HG03108 (cell line): ENCODE measurements at regions not wholly inside any gene's neighbourhood (a gene's known extent, or its start where the extent isn't known, plus 50 kb on each side); places are given as distances from the start of the nearest gene placed in this dataset.

Experiments
- ATAC-seq: cut with Tn5 transposase; IDR thresholded peaks from one replicate; pipeline ENCODE4 v1.9.1; 2021; ENCODE audit warnings: moderate library complexity; ENCODE audit not compliant: unreplicated experiment

DNA sequence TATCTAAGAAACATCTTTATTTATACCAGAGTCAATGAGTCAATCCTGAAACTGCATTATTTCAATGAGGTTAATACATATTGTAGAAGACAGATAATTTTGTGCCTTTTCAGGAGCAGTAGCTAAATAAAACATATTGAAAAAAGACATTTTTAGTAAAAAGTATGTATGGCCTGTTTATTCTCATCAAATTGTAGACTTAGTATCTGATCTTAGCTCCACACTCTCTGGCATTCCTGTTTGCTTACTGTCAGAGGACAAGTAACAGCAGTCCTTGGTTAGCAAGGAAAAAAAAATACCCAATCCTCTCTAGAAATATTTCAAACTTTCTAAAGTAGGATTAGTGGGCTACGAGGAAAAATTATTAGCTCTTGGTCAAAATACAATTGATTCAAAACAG is 50.5 kb upstream of the GUCY1A1 start:
- no peak for ATAC-seq

DNA sequence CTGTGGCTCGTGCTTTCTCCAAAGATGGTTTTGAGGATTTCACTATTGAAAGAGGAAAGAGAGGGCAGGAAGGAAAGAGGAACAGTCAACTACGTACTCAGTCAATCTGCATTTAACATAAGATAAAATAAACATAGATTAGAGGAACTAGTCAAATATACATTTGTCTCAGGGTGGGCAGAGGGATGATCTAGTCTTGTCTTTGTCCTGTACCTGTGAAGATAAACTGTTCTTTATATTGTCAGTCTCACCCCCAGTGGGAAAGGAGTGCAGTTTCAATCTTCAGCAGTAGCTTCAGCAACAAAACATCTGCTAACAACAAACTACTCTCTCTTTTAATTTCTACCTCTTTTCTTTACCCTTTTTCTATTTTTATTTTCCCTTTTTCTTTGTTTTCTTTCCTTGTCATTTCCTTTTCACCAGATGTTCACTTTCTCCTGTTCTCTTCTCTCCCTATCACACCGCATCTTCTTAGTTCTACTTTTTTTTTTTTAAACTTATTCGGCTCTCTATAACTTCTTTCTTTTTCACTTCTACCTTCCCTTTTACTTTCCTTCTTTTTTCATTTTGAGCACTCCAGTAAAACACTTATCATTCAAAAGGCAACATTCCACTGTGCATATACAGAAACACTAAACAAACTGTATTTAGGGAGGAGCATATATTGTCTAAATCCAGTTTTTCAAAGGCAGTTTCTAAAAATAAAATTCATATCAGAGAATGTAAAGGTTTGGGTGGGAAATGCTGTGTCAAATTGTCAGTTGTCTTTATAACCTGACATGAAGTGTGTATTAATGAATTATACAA is 51.4 kb upstream of the GUCY1A1 start:
- ATAC-seq = peak; percentile 38

DNA sequence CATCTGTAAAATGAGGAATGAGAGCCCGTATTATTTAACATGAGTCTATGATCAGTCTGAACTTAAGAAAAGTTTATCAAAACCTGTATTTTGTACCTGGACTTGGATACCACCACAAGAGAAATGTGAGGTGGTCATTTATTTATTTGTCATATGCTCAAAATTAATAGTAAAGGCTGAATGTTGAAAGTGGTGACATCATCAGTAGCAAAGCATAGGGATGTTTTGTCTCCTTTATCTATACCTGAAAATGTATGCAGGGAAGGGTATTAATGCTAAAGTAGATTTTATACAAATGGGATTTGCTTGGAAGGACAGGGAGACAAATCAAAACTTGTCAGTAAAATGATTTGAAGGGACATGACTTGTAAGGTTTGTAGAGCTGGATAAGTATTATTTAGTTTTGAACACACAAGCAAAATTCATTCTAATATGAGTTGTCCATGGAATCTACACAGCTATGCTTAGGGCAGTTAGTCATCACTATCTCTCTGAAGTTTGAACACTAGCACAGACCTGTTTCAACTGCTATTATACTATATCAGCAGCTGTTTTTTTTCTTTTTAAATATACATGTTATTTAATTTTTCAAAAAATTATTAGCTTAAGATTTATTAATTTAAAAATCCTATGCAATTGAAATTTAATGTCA is 52.4 kb upstream of the GUCY1A1 start:
- no peak for ATAC-seq

DNA sequence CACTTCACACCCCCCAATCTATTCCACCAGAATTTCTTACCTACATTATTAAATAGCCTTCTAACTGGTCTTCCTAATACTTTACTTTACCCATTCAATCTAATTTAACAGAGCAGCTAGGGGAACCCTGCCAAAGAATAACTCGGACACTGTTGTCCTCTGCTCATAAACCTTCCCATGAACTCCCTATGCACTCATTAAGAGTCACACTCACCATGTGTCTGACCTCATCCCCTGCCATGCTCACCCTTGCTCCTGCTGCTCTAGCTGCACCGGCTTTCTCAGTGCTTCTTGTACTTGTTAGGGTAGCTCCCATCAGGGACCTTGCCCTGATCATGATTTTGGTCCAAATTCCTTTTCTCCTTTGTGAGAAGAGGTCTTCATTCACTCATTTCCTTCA is 54.6 kb upstream of the GUCY1A1 start:
- ATAC-seq = no peak

DNA sequence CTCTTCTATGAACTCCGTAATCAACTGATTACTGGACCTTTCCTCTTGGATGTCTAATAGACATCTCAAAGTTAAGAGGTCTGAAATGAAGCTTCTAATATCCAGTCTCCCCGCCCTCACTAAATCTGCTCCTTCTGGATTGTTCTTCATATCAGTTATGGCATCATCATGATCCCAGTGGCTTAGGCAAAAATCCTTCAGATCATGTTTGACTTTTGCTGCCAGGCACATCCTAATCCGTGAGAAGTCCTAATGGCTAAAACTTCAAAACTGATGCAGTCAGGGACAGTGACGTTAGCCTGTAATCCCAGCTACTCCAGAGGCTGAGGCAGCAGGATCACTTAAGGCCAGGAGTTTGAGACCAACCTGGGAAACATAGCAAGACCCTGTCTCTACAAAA is 55.1 kb upstream of the GUCY1A1 start:
- no peak for ATAC-seq

DNA sequence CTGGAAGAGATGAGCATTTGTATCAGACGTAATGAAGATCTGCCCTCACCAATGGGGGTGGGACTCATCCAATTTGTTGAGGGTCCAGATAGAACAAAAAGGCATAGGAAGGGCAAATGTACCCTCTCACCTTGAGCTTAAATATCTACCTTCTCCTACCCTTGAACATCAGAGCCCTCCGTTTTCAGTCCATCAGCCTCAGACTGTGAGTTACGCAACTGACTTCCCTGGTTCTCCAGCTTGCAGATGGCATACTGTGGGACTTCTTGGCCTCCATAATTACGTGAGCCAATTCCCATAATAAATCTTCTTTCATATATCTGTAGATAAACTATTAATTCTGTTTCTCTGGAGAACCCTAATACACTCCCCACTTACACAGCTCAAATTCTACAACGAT is 56.5 kb upstream of the GUCY1A1 start:
- no peak for ATAC-seq

DNA sequence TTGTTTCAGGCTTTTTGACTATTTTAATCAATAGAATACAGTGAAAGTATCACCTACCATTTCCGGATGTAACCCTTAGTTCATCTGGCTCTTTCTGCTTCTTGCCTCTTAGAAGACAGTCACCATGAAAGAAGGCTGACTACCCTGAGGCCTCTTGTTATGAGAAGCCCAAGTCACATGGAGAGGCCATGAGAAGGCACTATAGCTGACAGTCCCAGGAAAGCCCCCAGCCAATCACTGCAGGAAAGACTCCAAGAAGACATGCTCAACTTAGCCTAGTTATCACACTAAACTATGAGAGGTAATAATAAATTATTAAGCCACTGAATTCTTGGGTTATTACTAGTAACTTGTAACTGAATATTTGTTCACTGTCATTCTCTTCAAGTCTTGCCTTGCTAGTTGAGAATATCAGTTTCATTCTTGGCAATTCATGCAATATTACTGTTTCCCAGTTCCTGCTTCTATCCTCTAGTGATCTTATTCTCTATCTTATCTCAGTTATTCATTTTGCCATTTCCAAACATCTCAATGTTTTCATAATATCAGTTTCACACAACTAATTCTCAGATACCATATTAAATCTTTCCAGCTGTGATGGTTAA is 57.1 kb upstream of the GUCY1A1 start:
- ATAC-seq = peak; percentile 83

DNA sequence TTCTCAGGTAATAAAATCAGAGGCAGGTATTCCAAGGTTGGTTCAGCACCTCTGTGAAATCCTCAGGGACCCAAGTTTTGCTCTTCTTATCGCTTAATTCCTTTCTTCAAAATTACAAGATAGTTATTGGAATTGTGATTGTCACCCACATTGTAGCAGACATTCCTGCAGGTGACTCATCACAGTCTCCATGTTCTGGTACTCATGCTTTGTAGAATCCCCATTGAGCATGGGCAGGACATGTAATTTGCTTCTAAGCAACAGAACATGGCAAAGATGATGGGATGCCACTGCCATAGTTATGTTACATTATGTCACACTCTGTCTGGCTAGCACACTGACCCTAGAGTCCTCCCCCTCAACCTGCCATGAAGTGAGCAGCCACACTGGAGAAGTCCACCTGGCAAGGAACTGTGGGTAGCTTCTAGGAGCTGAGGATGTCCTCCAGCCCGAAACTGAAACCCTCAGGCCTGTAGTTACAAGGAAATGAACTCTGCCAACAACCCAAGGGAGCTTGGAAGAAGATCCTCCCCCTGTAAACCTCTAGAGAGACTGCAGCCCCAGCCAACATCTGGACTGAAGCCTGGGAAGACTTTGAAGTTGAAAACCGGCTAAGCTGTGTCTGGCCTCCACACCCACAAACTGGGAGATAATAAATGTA is 58.3 kb upstream of the GUCY1A1 start:
- ATAC-seq = no peak

DNA sequence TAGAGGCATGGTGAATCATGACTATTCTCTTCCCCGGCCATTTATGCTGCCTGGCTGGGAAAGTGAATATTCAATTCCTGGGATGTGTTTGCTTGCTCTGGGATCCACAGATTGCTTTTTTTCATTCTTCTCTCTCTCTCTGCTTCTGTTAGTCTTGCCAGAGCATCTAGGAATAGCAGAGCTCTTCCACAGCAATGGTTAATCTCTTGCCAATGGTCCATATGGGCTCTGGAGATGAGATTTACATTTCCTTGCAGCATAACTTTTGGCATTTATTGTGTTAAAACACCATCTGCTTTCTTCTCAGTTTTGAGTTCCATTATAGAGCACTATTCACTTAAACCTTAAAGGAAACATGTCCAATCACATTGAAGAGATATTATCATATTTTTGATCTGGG is 59.2 kb upstream of the GUCY1A1 start:
- no peak for ATAC-seq

DNA sequence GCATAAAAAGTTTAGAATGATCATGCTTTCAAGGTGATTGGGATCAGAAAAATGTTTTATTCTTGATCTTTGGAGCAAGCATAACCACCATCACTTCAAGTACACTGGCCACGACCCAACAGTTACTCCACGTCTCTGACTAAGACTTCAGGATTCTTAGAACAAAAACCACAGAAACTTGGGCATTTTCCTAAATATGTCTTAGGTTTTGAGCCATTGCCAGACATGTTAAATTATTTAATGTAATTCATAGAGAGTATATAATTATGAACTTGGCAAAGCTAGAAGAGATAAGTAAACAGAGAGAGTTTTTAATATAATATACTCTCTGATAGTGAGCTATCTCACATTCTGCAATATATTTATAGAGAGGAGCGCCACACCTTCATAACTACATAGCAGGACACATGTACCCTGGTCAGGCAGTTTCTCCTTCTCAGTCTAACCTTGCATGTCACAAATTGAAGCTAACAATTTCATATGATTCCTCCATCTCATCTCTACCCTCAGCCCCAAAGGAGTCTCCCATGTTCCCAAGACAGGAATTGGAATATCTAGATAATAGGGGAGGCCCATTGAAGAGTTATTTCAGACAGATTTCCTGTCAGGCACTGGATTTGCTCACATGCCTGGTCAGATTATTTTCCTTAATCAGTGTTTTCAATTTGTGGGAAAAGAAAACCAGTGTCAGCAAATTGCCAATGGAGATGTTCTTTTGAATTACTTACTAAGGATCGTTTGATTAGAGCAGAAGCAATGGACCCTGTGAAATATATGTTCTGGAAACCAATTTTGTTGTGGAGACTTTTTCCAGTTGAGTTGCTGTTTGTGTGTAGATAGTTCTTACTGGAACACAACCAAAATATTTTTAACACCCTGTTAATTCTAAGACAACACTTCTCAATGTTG is 61.7 kb upstream of the GUCY1A1 start:
- ATAC-seq = no peak

DNA sequence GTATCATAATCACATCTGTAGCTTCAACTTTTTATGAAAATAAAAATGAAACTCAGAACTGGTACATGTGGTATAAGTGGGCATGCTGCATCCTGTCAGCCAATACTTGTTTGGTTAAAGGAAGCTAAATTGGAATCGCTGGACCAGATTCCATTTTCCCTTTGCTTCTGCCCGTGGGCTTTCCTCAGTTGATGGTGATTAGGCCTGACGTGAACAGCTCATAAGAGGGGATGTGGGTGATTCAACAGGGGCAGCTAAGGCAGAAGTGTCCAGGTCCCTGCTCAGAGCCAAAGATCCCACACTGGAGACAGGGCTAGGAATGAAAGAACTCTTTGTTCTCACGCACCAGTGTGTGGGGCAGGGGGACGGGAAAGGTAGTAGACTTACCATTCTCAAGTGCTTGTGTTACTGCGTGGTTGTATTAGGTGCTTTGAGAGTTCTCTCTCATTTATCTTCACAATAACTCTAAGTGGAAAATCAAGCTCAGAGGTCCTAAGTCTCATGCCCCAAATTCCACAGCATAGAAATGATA is 63.2 kb upstream of the GUCY1A1 start:
- ATAC-seq = no peak

DNA sequence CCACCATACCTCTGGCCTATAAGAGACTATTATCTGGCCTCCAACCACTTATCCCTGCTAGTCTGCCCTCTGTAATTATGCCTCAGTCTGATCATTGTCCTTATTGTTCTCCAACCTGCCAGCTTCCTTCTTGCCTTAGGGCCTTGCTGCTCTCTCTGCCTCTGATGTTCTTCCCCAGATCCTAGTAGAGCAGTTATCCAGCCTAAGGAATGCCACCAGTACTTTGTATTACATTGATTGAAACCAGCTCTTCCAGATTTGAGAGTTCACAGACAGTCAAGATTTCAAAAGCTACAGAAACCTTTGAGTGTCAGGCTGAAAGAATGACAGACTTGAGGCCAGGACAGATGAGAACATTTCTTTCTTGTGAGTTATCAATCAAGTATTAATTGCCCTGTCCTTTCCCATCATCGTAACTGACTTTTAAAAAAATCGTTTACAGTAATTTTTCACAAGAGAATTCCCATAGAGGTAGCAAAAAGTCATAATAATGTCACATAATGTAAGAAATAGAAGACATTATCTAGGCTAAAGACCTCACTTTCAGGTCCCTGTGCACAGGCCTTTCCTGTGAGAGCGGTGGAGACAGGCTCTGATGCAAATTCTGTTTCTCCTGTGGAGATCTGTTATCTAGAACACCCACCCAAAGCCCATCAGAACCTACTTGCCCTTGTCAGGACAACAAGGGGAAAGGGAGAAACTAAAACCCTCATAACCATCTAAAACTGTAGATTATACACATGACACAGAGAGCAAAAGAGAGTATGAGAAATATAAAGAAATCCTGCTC is 64.1 kb upstream of the GUCY1A1 start:
- no peak for ATAC-seq

DNA sequence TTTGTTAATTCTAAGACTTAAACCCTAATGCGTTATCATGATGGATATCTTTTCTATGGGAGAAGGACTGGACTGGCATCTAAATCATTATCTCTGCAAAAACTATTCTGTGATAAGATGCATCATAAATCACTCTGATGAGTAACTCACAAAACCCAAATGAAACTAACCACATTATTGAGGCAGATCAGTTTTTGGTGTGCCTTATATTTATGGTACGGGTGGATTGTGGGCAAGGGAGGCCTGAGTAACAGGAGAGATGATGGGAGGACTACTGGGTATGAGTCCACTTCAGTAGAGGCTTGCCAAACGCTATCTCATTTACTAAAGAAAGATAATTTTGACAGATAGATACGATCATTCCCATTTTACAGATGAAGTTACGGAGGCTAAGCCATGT is 66.4 kb upstream of the GUCY1A1 start:
- ATAC-seq = no peak

DNA sequence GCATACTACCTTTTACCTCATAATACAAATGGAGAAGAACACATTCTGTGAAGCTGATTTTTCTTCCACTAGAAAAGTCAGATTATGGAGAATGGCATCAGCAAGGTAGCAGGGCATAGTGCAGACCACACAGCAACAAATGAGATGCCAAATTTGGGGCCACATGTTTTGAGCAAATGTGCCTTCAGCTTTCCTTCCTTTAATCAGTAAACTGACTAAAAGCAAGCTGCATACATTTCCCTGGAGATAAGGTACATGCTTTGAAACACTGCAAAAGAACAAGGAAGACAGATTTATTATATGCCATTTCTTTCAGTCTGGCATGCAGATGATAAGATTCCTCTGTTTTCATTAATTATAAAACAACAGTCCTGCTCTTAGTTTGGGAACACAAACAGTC is 67.1 kb upstream of the GUCY1A1 start:
- ATAC-seq = no peak

DNA sequence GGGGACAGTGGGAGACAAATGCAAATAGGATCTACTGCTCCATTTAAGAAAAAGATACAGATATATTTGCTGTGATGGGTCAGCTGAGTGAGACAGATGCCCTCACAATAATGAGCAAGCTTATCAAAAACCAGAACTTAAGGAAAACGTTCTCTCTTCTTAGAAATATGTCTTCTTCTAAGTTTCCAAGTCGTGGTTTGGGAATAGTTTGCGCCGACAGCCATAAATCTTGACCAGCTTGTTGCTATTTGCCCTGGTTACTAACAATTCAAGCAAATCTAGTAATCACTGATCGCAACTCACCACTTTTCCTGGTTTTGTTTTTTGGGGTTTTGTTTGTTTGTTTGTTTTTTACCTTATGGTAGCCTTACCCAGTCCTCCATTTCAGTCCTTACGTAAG is 67.6 kb upstream of the GUCY1A1 start:
- ATAC-seq = no peak

DNA sequence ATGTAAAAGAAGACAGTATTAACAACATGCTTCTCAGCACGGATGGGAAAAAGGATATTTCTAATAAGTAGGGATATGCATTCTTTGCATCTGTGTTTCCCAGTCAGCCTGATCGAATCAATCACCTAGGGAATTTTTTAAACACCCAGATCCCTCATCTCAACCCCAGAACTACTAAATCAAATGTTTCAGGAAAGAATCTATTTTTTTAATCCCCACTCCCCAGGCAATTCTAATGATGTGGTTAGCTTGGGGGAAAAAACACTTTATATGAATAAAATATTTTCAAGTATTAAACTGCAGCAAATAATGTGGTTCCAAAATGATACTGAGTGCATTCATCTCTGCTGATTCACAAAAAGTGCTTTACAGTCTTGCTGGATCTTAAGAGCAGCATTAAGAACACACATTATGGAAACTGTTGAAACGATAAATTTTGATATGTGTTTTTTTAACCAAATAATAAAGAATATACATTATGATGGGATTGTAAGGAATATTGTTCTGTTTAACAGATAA is 68.7 kb upstream of the GUCY1A1 start:
- ATAC-seq = no peak

DNA sequence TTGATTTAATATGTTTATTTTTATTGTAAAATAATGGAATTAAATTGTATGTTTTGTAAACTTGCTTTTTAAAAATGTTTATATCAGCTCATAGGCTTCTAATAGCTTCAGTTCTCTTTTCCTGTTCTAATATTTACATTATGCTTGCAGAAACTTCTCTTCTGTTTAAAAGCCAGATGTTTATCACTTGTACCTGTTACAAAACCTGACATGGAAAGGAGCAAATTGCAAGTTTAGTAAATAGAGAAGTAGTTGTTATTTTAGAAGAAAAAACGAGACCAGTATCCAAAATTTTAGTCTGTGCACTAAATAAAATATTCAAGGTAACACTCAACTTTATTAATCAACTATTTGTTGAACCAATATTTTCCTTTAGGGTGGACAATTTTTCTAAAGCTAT is 69.4 kb upstream of the GUCY1A1 start:
- ATAC-seq = no peak

DNA sequence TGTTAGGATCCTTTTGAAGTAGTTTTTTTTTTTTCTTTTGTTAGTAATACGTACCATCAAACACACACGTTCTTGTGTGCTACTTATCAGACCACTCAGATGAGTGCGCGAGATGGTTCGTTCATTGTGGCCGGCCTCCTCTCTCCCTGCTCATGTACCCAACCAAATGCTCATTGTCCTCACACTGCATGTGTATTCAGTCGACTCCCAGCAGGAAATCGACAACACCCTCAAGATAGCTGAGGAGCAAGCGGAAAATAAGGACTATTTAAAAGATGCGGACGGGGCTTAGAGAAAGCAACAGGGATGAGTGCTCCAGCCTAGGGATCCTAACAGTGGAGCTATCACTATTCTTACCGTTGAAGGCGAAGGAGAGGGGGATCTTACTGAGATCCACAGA is 72.9 kb upstream of the GUCY1A1 start:
- no peak for ATAC-seq

DNA sequence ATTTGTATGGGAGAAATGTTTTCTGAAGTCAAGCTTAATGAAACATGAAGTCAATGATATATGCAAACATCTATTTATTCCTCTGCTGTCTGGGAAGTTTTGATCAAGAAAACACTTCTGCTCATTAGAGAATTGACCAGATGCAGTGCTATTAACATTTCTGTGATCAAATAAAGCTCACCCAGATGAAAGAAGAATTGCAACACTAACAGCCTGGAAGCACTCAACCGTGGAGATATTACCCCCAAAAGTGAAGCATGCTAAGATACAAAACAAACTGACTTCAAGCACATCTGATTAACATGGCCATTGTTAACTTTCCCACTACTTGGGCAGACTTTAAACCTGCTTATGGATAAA is 73.7 kb upstream of the GUCY1A1 start:
- no peak for ATAC-seq
